Umbilical cord (tissue), 1 donor: ENCODE measurements at regions not wholly inside any gene's neighbourhood (a gene's known extent, or its start where the extent isn't known, plus 50 kb on each side); places are given as distances from the start of the nearest gene placed in this dataset.
"Not testable (repeated sequence)": the region's sequence is repeated elsewhere in the genome, so short reads cannot be mapped to it uniquely, and the experiment has no call there.

Experiments
- DNase-seq: peaks from one replicate; pipeline ENCODE4 v3.0.0-alpha.2; 2015; ENCODE audit warnings: low spot score

GRCh38 chr9:22508354-22508753 lies 61.7 kb downstream of the DMRTA1 start:
- not testable (repeated sequence) for DNase-seq

GRCh38 chr9:22508790-22509189 lies 62.2 kb downstream of the DMRTA1 start:
- DNase-seq: no peak

- no peak for DNase-seq
These were observed 65.9 kb downstream of the DMRTA1 start for GRCh38 chr9:22512495-22512894.

- DNase-seq: no peak
These were observed 68.2 kb downstream of the DMRTA1 start for GRCh38 chr9:22514871-22515270.

- DNase-seq: peak; percentile 71
These were observed 75.6 kb downstream of the DMRTA1 start for GRCh38 chr9:22522206-22522740.

GRCh38 chr9:22528485-22528884 lies 81.9 kb downstream of the DMRTA1 start:
- peak; percentile 63 for DNase-seq

GRCh38 chr9:22529426-22530199 lies 83.0 kb downstream of the DMRTA1 start:
- peak; percentile 8 for DNase-seq

- no peak for DNase-seq
These were observed 89.2 kb downstream of the DMRTA1 start for GRCh38 chr9:22535780-22536179.

- DNase-seq: no peak
These were observed 91.1 kb downstream of the DMRTA1 start for GRCh38 chr9:22537721-22538120.

GRCh38 chr9:22548625-22549024 lies 102.0 kb downstream of the DMRTA1 start:
- no peak for DNase-seq

- DNase-seq: no peak
These were observed 128.1 kb downstream of the DMRTA1 start for GRCh38 chr9:22574740-22575139.

- DNase-seq: no peak
These were observed 134.2 kb downstream of the DMRTA1 start for GRCh38 chr9:22580788-22581187.

- no peak for DNase-seq
These were observed 135.6 kb downstream of the DMRTA1 start for GRCh38 chr9:22582221-22582620.

- DNase-seq: no peak
These were observed 142.3 kb downstream of the DMRTA1 start for GRCh38 chr9:22588918-22589317.

- DNase-seq: no peak
These were observed 143.9 kb downstream of the DMRTA1 start for GRCh38 chr9:22590336-22591033.

GRCh38 chr9:22595805-22596204 lies 149.2 kb downstream of the DMRTA1 start:
- no peak for DNase-seq

- no peak for DNase-seq
These were observed 170.5 kb downstream of the DMRTA1 start for GRCh38 chr9:22617156-22617555.

GRCh38 chr9:22622815-22623214 lies 176.2 kb downstream of the DMRTA1 start:
- peak; percentile 76 for DNase-seq

- peak; percentile 62 for DNase-seq
These were observed 176.6 kb downstream of the DMRTA1 start for GRCh38 chr9:22623236-22623635.

GRCh38 chr9:22625540-22625939 lies 178.9 kb downstream of the DMRTA1 start:
- DNase-seq: no peak

GRCh38 chr9:22643541-22643940 lies 196.9 kb downstream of the DMRTA1 start:
- DNase-seq: no peak

- DNase-seq: no peak
These were observed 199.3 kb downstream of the DMRTA1 start for GRCh38 chr9:22645893-22646292.

GRCh38 chr9:22649384-22649783 lies 202.8 kb downstream of the DMRTA1 start:
- peak; percentile 77 for DNase-seq
